MM.1S (cell line): ENCODE measurements at regions not wholly inside any gene's neighbourhood (a gene's known extent, or its start where the extent isn't known, plus 50 kb on each side); places are given as distances from the start of the nearest gene placed in this dataset.

Experiments used
- EZH2phosphoT487 ChIP-seq: fragments of 300-600 bp; sonication (generic); IDR thresholded peaks from 2 replicates; pipeline ENCODE4 v1.6.1; 2018; ENCODE audit warnings: antibody characterized with exemption, low read length
- TF ChIP-seq, protein P1 (sequence below): fragments of 300-600 bp; sonication (generic); IDR thresholded peaks from 2 replicates; pipeline ENCODE4 v1.5.1; 2016; ENCODE audit warnings: antibody characterized with exemption, low read length, mixed read lengths

DNA sequence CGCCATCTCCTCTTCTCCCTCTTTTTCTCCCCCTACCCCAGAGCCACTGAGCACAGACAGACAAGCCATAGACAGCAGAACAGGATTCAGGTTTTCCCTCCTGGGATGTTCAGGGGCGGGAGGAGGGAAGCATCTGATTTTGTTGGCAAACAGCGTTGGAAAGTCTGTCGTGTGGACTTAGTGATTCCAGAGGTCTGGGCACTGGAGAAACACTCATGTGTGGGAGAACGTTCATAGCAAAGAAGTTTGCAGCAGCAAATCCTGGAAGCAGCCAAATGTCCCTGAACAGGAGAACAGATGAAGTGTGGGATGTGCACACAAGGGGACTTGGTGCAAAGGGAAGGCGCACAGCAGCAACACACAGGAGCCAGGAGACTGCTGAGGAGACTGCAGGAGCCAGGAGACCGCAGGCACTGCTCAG is 264.1 kb upstream of the CDYL start:
- TF ChIP-seq, protein P1, sequence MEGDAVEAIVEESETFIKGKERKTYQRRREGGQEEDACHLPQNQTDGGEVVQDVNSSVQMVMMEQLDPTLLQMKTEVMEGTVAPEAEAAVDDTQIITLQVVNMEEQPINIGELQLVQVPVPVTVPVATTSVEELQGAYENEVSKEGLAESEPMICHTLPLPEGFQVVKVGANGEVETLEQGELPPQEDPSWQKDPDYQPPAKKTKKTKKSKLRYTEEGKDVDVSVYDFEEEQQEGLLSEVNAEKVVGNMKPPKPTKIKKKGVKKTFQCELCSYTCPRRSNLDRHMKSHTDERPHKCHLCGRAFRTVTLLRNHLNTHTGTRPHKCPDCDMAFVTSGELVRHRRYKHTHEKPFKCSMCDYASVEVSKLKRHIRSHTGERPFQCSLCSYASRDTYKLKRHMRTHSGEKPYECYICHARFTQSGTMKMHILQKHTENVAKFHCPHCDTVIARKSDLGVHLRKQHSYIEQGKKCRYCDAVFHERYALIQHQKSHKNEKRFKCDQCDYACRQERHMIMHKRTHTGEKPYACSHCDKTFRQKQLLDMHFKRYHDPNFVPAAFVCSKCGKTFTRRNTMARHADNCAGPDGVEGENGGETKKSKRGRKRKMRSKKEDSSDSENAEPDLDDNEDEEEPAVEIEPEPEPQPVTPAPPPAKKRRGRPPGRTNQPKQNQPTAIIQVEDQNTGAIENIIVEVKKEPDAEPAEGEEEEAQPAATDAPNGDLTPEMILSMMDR: no peak
- no peak for TF ChIP-seq EZH2phosphoT487
